BE2C (cell line): ENCODE measurements at regions not wholly inside any gene's neighbourhood (a gene's known extent, or its start where the extent isn't known, plus 50 kb on each side); places are given as distances from the start of the nearest gene placed in this dataset.

Experiments
- DNase-seq: peaks from one replicate; pipeline ENCODE4 v3.0.0-alpha.2; 2020
- H3K27me3 ChIP-seq: fragments of 250-450 bp; sonication (Bioruptor Pico); 2 replicates; pipeline ENCODE4 v1.5.1; 2020; ENCODE audit warnings: mild to moderate bottlenecking
- H3K36me3 ChIP-seq: fragments of 250-450 bp; sonication (Bioruptor Pico); 2 replicates; pipeline ENCODE4 v1.5.1; 2020; ENCODE audit warnings: mild to moderate bottlenecking
- H3K4me1 ChIP-seq: fragments of 250-450 bp; sonication (Bioruptor Pico); 2 replicates; pipeline ENCODE4 v1.5.1; 2020
- H3K4me3 ChIP-seq: 2 replicates; pipeline ENCODE4 v1.5.1; 2011; ENCODE audit warnings: low read depth, low read length
- H3K9me3 ChIP-seq: fragments of 250-450 bp; sonication (Bioruptor Pico); 2 replicates; pipeline ENCODE4 v1.5.1; 2020
- CTCF ChIP-seq: IDR thresholded peaks from 2 replicates; pipeline ENCODE4 v1.5.1; 2012; ENCODE audit warnings: mild to moderate bottlenecking, low read depth, low read length

GRCh38 chr16:66207139-66207882 is 159.2 kb upstream of the CDH5 start:
- no peaks in the 10 kb centered on the region for H3K27me3 ChIP-seq
- no peak for TF ChIP-seq CTCF
- H3K4me1 ChIP-seq, result no peaks in the 10 kb centered on the region
- no peaks in the 10 kb centered on the region for H3K9me3 ChIP-seq
- no peak for DNase-seq
- no peak overlapping the region for H3K4me3 ChIP-seq
- no peaks in the 10 kb centered on the region for H3K36me3 ChIP-seq

- DNase-seq, result no peak
- no peaks in the 10 kb centered on the region for H3K36me3 ChIP-seq
- no peak overlapping the region for H3K4me3 ChIP-seq
- TF ChIP-seq CTCF, result no peak
- H3K9me3 ChIP-seq, result no peaks in the 10 kb centered on the region
- H3K4me1 ChIP-seq, result no peaks in the 10 kb centered on the region
- no peaks in the 10 kb centered on the region for H3K27me3 ChIP-seq
These were observed 160.1 kb upstream of the CDH5 start for GRCh38 chr16:66206363-66206762.

- no peaks in the 10 kb centered on the region for H3K27me3 ChIP-seq
- no peak for DNase-seq
- no peak for TF ChIP-seq CTCF
These were observed 160.9 kb upstream of the CDH5 start for GRCh38 chr16:66205287-66206231.

GRCh38 chr16:66204756-66205155 is 161.7 kb upstream of the CDH5 start:
- Histone ChIP-seq H3K9me3 (no peaks in the 10 kb centered on the region), H3K27me3 (no peaks in the 10 kb centered on the region), H3K4me1 (no peaks in the 10 kb centered on the region), H3K4me3 (no peak overlapping the region), H3K36me3 (no peaks in the 10 kb centered on the region)
- TF ChIP-seq CTCF, result no peak
- no peak for DNase-seq

More at GRCh38 chr16:66205287-66206231, 160.9 kb upstream of the CDH5 start:
- Histone ChIP-seq H3K9me3 (no peaks in the 10 kb centered on the region), H3K4me3 (no peak overlapping the region), H3K4me1 (no peaks in the 10 kb centered on the region), H3K36me3 (no peaks in the 10 kb centered on the region)

- Histone ChIP-seq H3K4me3 (no peak overlapping the region), H3K4me1 (no peaks in the 10 kb centered on the region), H3K36me3 (no peaks in the 10 kb centered on the region), H3K9me3 (no peaks in the 10 kb centered on the region), H3K27me3 (no peaks in the 10 kb centered on the region)
- no peak for DNase-seq
- TF ChIP-seq CTCF, result no peak
These were observed 163.0 kb upstream of the CDH5 start for GRCh38 chr16:66203476-66203875.
